ENCODE measurements at regions not wholly inside any gene's neighbourhood (a gene's known extent, or its start where the extent isn't known, plus 50 kb on each side); places are given as distances from the start of the nearest gene placed in this dataset.

DNA sequence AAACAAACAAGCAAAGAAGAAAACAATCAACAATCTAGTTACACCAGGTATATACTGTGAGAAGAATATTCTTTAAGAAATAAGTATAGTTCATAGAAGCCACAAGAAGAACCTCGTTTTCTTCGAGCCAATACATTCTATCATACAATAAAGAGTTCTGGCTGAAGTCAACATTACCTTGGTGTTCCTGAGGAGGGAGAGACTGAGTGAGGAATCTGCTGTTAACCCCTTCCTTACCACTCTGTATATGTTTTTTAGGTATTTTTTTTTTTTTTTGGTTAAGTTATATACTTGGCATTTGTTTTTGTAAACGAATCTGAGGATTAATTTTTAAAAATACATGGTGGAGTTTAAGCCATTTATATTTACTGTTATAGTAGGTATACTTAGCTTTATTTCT, 412.5 kb downstream of the NUP35 start:
- H3K4me3 ChIP-seq (replicated peaks in 1 of 2; ENCODE audit: low read depth in 1 of 2, low read length in 2 of 2): no peak overlapping the region

More for the DNA sequence above, 412.5 kb downstream of the NUP35 start:
- ChIA-PET CTCF (no interaction called here), RAD21 (ENCODE audit: low non-redundant PET in 1 of 2, low total read pairs in 2 of 2, uncharacterized antibody in 2 of 2, unreplicated experiment in 2 of 2) (no interaction called here), POLR2A (no interaction called here)
- Histone ChIP-seq H3K79me2 (ENCODE audit: insufficient read depth, low read length) (no peaks in the 10 kb centered on the region), H3K4me2 (ENCODE audit: low read length) (no peak overlapping the region), H3K4me1 (ENCODE audit: control insufficient read depth in 1 of 2, insufficient read depth in 2 of 2, low read length in 2 of 2) (peaks cover 0 to 5% of the 10 kb centered on the region in 2 experiments; a peak in 1 of 4 replicates), H3K9me2 (ENCODE audit: insufficient read depth) (no peaks in the 10 kb centered on the region), H3K36me3 (ENCODE audit: control insufficient read depth in 1 of 2, insufficient read depth in 2 of 2, low read length in 2 of 2) (no peaks in the 10 kb centered on the region), H3K27ac (ENCODE audit: low read depth, low read length) (no peak overlapping the region), H3K9me3 (ENCODE audit: control insufficient read depth in 1 of 2, insufficient read depth in 1 of 2, low read depth in 1 of 2, low read length in 2 of 2) (no peaks in the 10 kb centered on the region), H3K9ac (ENCODE audit: low read length) (no peak overlapping the region), H2AFZ (ENCODE audit: low read depth, low read length, poor library complexity, severe bottlenecking) (no peak overlapping the region), H3K27me3 (ENCODE audit: insufficient read depth, low read length) (no peaks in the 10 kb centered on the region), H4K20me1 (ENCODE audit: insufficient read depth) (no peaks in the 10 kb centered on the region)
- no peak for DNase-seq (ENCODE audit: low read depth, low spot score)
- ATAC-seq: no peak
- no TSS peak for BruUV-seq (replicated peaks)
- TF ChIP-seq SIN3A (IDR thresholded peaks at IDR 0.05; ENCODE audit: low read depth) (no peak), POLR2A (IDR thresholded peaks at IDR 0.05; ENCODE audit: borderline replicate concordance, extremely low read depth, insufficient read depth, insufficient read length) (no peak), CEBPB (IDR thresholded peaks at IDR 0.05; ENCODE audit: low read depth) (no peak), EZH2 (IDR thresholded peaks at IDR 0.05) (no peak), ELF1 (IDR thresholded peaks at IDR 0.05; ENCODE audit: borderline replicate concordance, low read depth) (no peak), ZNF274 (IDR thresholded peaks at IDR 0.05; ENCODE audit: low read depth, low read length) (no peak), RAD21 (IDR thresholded peaks at IDR 0.05; ENCODE audit: low read depth) (no peak), TCF7L2 (IDR thresholded peaks at IDR 0.05; ENCODE audit: borderline replicate concordance, extremely low read depth, insufficient read depth, insufficient read length) (no peak)
- TF ChIP-seq, protein P1, sequence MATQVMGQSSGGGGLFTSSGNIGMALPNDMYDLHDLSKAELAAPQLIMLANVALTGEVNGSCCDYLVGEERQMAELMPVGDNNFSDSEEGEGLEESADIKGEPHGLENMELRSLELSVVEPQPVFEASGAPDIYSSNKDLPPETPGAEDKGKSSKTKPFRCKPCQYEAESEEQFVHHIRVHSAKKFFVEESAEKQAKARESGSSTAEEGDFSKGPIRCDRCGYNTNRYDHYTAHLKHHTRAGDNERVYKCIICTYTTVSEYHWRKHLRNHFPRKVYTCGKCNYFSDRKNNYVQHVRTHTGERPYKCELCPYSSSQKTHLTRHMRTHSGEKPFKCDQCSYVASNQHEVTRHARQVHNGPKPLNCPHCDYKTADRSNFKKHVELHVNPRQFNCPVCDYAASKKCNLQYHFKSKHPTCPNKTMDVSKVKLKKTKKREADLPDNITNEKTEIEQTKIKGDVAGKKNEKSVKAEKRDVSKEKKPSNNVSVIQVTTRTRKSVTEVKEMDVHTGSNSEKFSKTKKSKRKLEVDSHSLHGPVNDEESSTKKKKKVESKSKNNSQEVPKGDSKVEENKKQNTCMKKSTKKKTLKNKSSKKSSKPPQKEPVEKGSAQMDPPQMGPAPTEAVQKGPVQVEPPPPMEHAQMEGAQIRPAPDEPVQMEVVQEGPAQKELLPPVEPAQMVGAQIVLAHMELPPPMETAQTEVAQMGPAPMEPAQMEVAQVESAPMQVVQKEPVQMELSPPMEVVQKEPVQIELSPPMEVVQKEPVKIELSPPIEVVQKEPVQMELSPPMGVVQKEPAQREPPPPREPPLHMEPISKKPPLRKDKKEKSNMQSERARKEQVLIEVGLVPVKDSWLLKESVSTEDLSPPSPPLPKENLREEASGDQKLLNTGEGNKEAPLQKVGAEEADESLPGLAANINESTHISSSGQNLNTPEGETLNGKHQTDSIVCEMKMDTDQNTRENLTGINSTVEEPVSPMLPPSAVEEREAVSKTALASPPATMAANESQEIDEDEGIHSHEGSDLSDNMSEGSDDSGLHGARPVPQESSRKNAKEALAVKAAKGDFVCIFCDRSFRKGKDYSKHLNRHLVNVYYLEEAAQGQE (IDR thresholded peaks at IDR 0.05; ENCODE audit: low read depth): no peak
- TF ChIP-seq, protein P2, sequence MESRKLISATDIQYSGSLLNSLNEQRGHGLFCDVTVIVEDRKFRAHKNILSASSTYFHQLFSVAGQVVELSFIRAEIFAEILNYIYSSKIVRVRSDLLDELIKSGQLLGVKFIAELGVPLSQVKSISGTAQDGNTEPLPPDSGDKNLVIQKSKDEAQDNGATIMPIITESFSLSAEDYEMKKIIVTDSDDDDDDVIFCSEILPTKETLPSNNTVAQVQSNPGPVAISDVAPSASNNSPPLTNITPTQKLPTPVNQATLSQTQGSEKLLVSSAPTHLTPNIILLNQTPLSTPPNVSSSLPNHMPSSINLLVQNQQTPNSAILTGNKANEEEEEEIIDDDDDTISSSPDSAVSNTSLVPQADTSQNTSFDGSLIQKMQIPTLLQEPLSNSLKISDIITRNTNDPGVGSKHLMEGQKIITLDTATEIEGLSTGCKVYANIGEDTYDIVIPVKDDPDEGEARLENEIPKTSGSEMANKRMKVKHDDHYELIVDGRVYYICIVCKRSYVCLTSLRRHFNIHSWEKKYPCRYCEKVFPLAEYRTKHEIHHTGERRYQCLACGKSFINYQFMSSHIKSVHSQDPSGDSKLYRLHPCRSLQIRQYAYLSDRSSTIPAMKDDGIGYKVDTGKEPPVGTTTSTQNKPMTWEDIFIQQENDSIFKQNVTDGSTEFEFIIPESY (IDR thresholded peaks at IDR 0.05; ENCODE audit: extremely low read depth, insufficient replicate concordance, low read length): no peak
- TF ChIP-seq, protein P3, sequence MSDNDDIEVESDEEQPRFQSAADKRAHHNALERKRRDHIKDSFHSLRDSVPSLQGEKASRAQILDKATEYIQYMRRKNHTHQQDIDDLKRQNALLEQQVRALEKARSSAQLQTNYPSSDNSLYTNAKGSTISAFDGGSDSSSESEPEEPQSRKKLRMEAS (IDR thresholded peaks at IDR 0.05): no peak
- intact Hi-C loops (cut with micrococcal nuclease): no loop called here
